HEK293T (cell line): ENCODE measurements at regions not wholly inside any gene's neighbourhood (a gene's known extent, or its start where the extent isn't known, plus 50 kb on each side); places are given as distances from the start of the nearest gene placed in this dataset.

Experiments used
- CTCF ChIA-PET: fragments of 350-600 bp; formaldehyde crosslinking; extraction: SDS; loops from one replicate; lab custom pipeline; 2021; ENCODE audit warnings: antibody characterized with exemption, inconsistent platforms; lab: Yijun Ruan, JAX
- POLR2A ChIA-PET: fragments of 350-600 bp; formaldehyde crosslinking; extraction: SDS; loops from one replicate; lab custom pipeline; 2020; ENCODE audit warnings: antibody characterized with exemption, inconsistent platforms; lab: Yijun Ruan, JAX
- DNase-seq: peaks from one replicate; pipeline ENCODE4 v3.0.0; 2012; ENCODE audit warnings: mixed read lengths; ENCODE audit errors: extremely low spot score
- ARNT ChIP-seq: fragments of 450-650 bp; IDR thresholded peaks from 2 replicates; pipeline ENCODE4 v1.6.1; 2017; ENCODE audit warnings: mild to moderate bottlenecking
- BHLHE40 ChIP-seq: fragments of 450-650 bp; IDR thresholded peaks from 2 replicates; pipeline ENCODE4 v1.6.1; 2016; ENCODE audit warnings: mild to moderate bottlenecking, moderate library complexity, borderline replicate concordance
- CTBP1 ChIP-seq: fragments of 450-650 bp; IDR thresholded peaks from 2 replicates; pipeline ENCODE4 v1.6.1; 2016; ENCODE audit warnings: borderline replicate concordance
- ELF4 ChIP-seq: fragments of 450-650 bp; IDR thresholded peaks from 2 replicates; pipeline ENCODE4 v1.6.1; 2017; ENCODE audit warnings: antibody characterized with exemption
- FOXA1 ChIP-seq: fragments of 450-650 bp; IDR thresholded peaks from 2 replicates; pipeline ENCODE4 v1.6.1; 2016; ENCODE audit warnings: mild to moderate bottlenecking
- FOXK2 ChIP-seq: fragments of 450-650 bp; IDR thresholded peaks from 2 replicates; pipeline ENCODE4 v1.6.1; 2016; ENCODE audit warnings: mild to moderate bottlenecking
- FOXM1 ChIP-seq: fragments of 450-650 bp; IDR thresholded peaks from 2 replicates; pipeline ENCODE4 v1.6.1; 2017; ENCODE audit warnings: mild to moderate bottlenecking, borderline replicate concordance
- HDGF ChIP-seq: fragments of 450-650 bp; IDR thresholded peaks from 2 replicates; pipeline ENCODE4 v1.6.1; 2017; ENCODE audit warnings: antibody characterized with exemption, borderline replicate concordance
- L3MBTL2 ChIP-seq: fragments of 450-650 bp; conservative IDR thresholded peaks from 2 replicates; pipeline ENCODE4 v1.6.1; 2016; ENCODE audit warnings: mild to moderate bottlenecking
- LEF1 ChIP-seq: fragments of 450-650 bp; IDR thresholded peaks from 2 replicates; pipeline ENCODE4 v1.6.1; 2017; ENCODE audit warnings: mild to moderate bottlenecking, borderline replicate concordance
- NFRKB ChIP-seq: fragments of 450-650 bp; IDR thresholded peaks from 2 replicates; pipeline ENCODE4 v1.6.1; 2016; ENCODE audit warnings: mild to moderate bottlenecking, moderate library complexity
- SP1 ChIP-seq: fragments of 450-650 bp; IDR thresholded peaks from 2 replicates; pipeline ENCODE4 v1.6.1; 2017
- SUZ12 ChIP-seq: fragments of 450-650 bp; IDR thresholded peaks from 2 replicates; pipeline ENCODE4 v1.6.1; 2016; ENCODE audit warnings: mild to moderate bottlenecking
- TARDBP ChIP-seq: fragments of 450-650 bp; IDR thresholded peaks from 2 replicates; pipeline ENCODE4 v1.6.1; 2016
- ZNF384 ChIP-seq: fragments of 450-650 bp; IDR thresholded peaks from 2 replicates; pipeline ENCODE4 v1.6.1; 2016
- TF ChIP-seq, protein P1 (sequence below): fragments of 450-650 bp; IDR thresholded peaks from 2 replicates; pipeline ENCODE4 v1.6.1; 2016

DNA sequence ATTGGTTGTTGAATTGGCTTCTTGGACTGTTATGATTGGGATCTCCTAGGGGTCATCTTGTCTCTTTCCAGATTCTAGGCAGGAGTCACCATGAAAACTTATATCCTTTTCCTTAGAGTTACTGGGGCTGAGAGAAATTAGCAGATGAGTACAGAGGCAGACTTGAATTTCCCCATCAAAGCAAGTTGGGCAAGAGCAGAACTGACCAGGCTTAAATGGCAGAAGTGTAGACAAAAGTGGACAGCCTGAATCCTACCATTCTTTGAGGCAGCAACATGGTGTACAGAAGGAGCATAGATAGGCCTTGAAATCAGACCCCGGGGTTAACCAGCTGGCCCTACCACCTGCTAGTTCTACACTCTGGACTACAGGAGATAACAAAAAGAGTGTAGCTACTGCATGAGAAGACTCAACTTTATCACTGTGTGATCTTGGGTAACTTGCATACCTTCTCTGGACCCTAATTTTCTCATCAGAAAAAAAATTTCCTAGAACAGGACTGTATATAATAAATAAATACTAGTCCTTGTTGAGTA lies 427.4 kb upstream of the CADM1 start:
- no peak for DNase-seq
- CTCF ChIA-PET: no interaction called here
- TF ChIP-seq SUZ12: no peak
- TF ChIP-seq FOXA1: no peak
- no peak for TF ChIP-seq FOXM1
- TF ChIP-seq FOXK2: no peak
- no peak for TF ChIP-seq TARDBP
- TF ChIP-seq, protein P1, sequence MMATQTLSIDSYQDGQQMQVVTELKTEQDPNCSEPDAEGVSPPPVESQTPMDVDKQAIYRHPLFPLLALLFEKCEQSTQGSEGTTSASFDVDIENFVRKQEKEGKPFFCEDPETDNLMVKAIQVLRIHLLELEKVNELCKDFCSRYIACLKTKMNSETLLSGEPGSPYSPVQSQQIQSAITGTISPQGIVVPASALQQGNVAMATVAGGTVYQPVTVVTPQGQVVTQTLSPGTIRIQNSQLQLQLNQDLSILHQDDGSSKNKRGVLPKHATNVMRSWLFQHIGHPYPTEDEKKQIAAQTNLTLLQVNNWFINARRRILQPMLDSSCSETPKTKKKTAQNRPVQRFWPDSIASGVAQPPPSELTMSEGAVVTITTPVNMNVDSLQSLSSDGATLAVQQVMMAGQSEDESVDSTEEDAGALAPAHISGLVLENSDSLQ: no peak
- TF ChIP-seq LEF1: no peak
- no peak for TF ChIP-seq NFRKB
- TF ChIP-seq ARNT: no peak
- TF ChIP-seq SP1: no peak
- POLR2A ChIA-PET: no interaction called here

DNA sequence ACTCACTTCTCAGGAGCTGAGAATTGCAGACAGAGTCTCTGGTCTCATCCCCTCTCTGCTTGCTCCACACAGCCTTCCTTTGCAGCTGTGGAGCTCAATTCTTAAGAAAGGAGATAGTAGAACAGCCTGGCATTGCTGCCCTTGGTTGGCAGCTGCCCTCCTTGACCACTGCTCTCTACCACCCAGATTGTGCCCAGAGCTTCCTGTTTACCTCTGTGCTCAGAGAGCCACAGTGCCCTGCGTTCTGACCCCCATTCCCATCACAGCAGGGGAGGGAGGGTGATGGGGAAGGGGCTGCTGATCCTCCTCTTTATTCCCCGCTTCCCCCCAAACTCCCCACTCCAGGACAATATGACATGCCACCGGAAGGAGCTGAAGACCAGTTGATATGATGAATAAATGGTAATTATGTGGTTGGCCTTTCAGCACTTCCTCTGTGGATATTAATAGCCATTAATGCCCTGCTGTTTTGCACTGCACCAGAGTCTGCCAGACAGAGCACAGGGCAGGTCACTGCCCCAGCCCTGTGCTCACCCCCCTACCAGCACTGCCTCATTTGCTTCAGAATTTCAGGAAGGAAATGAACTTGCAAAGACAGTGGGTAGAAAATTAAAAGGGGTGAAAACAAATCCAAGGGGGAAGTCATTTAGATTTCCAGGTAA lies 426.8 kb upstream of the CADM1 start:
- DNase-seq: no peak
- TF ChIP-seq SUZ12 (no peak), NFRKB (no peak), CTBP1 (no peak), ARNT (no peak), LEF1 (no peak), ELF4 (no peak), FOXM1 (no peak), SP1 (no peak), HDGF (no peak), ZNF384 (no peak), L3MBTL2 (no peak)
- TF ChIP-seq, protein P1: no peak
- ChIA-PET CTCF (interaction anchor here (1.1 kb wide), 1 partner anchor 250 kb away, joined by 3 read pairs; no protein-coding TSS in a partner anchor), POLR2A (no interaction called here)

DNA sequence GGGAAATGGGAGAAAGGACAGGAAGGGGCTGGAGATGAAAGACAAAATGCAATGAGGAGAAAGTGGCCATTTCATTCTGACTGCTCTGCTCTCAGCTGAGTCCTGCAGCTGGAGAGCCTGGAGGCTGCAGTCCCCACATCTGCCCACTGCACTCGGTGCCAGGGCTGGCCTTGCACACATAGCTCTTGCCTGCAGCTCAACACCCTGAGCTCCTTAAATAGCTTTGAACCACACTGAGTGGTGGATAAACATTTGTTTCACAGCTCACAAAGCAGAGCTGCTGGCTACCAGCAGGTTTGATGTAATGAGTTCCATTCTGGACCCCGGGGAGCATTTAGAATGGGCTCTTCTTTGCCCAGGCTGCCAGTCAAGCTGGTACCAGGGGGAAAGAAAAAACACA lies 426.1 kb upstream of the CADM1 start:
- no peak for DNase-seq
- no peak for TF ChIP-seq SUZ12
- TF ChIP-seq ELF4: no peak
- no peak for TF ChIP-seq ARNT
- no peak for TF ChIP-seq FOXK2
- no peak for TF ChIP-seq HDGF
- TF ChIP-seq L3MBTL2: no peak
- no peak for TF ChIP-seq SP1
- TF ChIP-seq FOXA1: no peak
- no peak for TF ChIP-seq NFRKB
- TF ChIP-seq, protein P1: no peak
- no peak for TF ChIP-seq TARDBP
- TF ChIP-seq LEF1: no peak
- no peak for TF ChIP-seq ZNF384
- TF ChIP-seq CTBP1: no peak
- no peak for TF ChIP-seq FOXM1
- ChIA-PET POLR2A (no interaction called here), CTCF (interaction anchor here (1.1 kb wide), 1 partner anchor 249 kb away, joined by 3 read pairs; no protein-coding TSS in a partner anchor)

DNA sequence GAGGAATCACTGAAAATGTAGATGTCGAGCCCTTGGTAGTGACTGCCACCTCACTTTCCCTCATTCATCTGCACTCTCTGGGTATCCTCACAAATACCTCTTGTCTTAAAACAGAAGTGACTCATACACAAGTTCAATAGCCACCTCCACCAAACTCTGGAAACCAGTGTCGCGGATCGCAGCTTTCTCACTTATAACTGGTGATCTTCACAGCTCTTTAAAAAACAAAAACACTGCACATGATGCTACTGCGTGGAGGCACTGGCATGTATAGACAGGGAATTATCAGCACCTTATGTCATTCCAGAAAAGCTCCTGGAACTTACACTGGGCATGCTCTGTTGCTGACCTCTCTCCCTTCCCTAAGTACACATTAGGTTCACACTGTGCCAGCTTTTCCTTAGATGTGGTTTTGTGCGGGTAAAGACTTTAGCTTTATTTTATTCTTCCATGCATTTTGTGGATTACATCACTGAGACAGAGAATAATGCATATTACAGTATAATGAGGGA lies 425.5 kb upstream of the CADM1 start:
- ChIA-PET CTCF (no interaction called here), POLR2A (no interaction called here)
- TF ChIP-seq LEF1 (no peak), ARNT (no peak), L3MBTL2 (no peak), SP1 (no peak), FOXA1 (no peak), ZNF384 (no peak), FOXM1 (no peak), FOXK2 (no peak), HDGF (no peak), ELF4 (no peak), SUZ12 (no peak)
- TF ChIP-seq, protein P1: no peak
- DNase-seq: no peak

DNA sequence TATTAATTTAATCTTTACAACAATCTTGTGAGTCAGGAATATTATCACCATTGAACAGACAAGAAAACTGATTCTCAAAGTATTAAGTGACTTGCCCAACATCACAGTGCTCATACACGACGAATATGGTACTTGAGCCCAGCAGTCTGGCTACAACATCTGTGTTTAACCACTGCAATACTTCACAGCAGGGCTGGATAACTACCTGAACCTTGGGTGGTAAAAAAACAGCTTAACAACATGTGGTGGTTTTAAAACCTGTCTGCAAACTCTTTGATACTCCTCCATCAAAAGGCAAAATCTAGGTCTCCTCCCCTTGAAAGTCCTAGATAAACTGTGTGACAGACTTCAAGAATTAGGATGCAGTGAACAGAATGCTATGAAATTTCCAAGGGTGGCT lies 424.6 kb upstream of the CADM1 start:
- TF ChIP-seq ARNT (no peak), ZNF384 (no peak), FOXK2 (no peak), BHLHE40 (no peak), HDGF (no peak), TARDBP (no peak), L3MBTL2 (no peak), ELF4 (no peak), CTBP1 (no peak), NFRKB (no peak), LEF1 (no peak), SUZ12 (no peak), FOXM1 (no peak), FOXA1 (no peak), SP1 (no peak)
- TF ChIP-seq, protein P1: no peak
- DNase-seq: no peak
- CTCF ChIA-PET: no interaction called here
- POLR2A ChIA-PET: no interaction called here
